Astrocyte (in vitro differentiated cells and primary cell): ENCODE measurements at regions not wholly inside any gene's neighbourhood (a gene's known extent, or its start where the extent isn't known, plus 50 kb on each side); places are given as distances from the start of the nearest gene placed in this dataset.

Source experiments
- DNase-seq: peaks from one replicate; pipeline ENCODE4 v3.0.0-alpha.2; 2010; ENCODE audit warnings: low read depth
- FAIRE-seq: peaks from 2 replicates; lab custom pipeline; 2011; peaks lifted over from hg19 to GRCh38; lab: Jason Lieb, UNC
- H2AFZ ChIP-seq: 2 replicates; pipeline ENCODE4 v1.6.0; 2012; ENCODE audit warnings: low read depth, low read length, inconsistent platforms
- H3K27ac ChIP-seq: 2 replicates; pipeline ENCODE4 v1.5.1; 2011; ENCODE audit warnings: low read depth, low read length, inconsistent platforms
- H3K27me3 ChIP-seq: 2 replicates; pipeline ENCODE4 v1.6.0; 2011; ENCODE audit warnings: low read length, inconsistent platforms; ENCODE audit not compliant: insufficient read depth
- H3K36me3 ChIP-seq: 2 replicates; pipeline ENCODE4 v1.5.1; 2011; ENCODE audit warnings: low read length, inconsistent platforms; ENCODE audit not compliant: insufficient read depth
- H3K4me1 ChIP-seq: 2 replicates; pipeline ENCODE4 v1.5.1; 2011; ENCODE audit warnings: low read length, inconsistent platforms; ENCODE audit not compliant: insufficient read depth
- H3K4me2 ChIP-seq: 2 replicates; pipeline ENCODE4 v1.6.0; 2012; ENCODE audit warnings: low read length, inconsistent platforms
- H3K4me3 ChIP-seq: 2 replicates; pipeline ENCODE4 v1.5.1; 2011; ENCODE audit warnings: low read depth, mild to moderate bottlenecking, low read length, inconsistent platforms; ENCODE audit not compliant: insufficient read depth
- H3K79me2 ChIP-seq: 2 replicates; pipeline ENCODE4 v1.6.0; 2012; ENCODE audit warnings: mild to moderate bottlenecking, low read length, inconsistent platforms; ENCODE audit not compliant: insufficient read depth
- H3K9ac ChIP-seq: 2 replicates; pipeline ENCODE4 v1.6.0; 2012; ENCODE audit warnings: mild to moderate bottlenecking, low read length, inconsistent platforms
- H3K9me3 ChIP-seq: 2 replicates; pipeline ENCODE4 v1.5.1; 2012; ENCODE audit warnings: low read depth, mild to moderate bottlenecking, low read length, inconsistent platforms; ENCODE audit not compliant: insufficient read depth
- H4K20me1 ChIP-seq: 2 replicates; pipeline ENCODE4 v1.6.0; 2012; ENCODE audit warnings: low read length, inconsistent platforms; ENCODE audit not compliant: insufficient read depth
- H3K27ac Mint-ChIP-seq: one replicate; pipeline ENCODE4 v1.8.0; 2021; ENCODE audit warnings: mild to moderate bottlenecking, mixed read lengths; ENCODE audit not compliant: unreplicated experiment
- H3K27me3 Mint-ChIP-seq: one replicate; pipeline ENCODE4 v1.8.0; 2021; ENCODE audit warnings: low read depth, mixed read lengths; ENCODE audit not compliant: unreplicated experiment
- H3K36me3 Mint-ChIP-seq: one replicate; pipeline ENCODE4 v1.8.0; 2021; ENCODE audit warnings: low read depth, mixed read lengths; ENCODE audit not compliant: unreplicated experiment
- H3K4me1 Mint-ChIP-seq: one replicate; pipeline ENCODE4 v1.8.0; 2021; ENCODE audit warnings: low read depth, mixed read lengths; ENCODE audit not compliant: unreplicated experiment
- H3K4me3 Mint-ChIP-seq: one replicate; pipeline ENCODE4 v1.8.0; 2021; ENCODE audit warnings: mild to moderate bottlenecking, moderate library complexity, mixed read lengths; ENCODE audit not compliant: unreplicated experiment
- H3K9me3 Mint-ChIP-seq: one replicate; pipeline ENCODE4 v1.8.0; 2021; ENCODE audit warnings: mild to moderate bottlenecking, mixed read lengths; ENCODE audit not compliant: unreplicated experiment
- CTCF ChIP-seq: IDR thresholded peaks from 2 replicates; pipeline ENCODE4 v1.5.1; 2011; ENCODE audit warnings: low read depth, mild to moderate bottlenecking, inconsistent platforms, low read length, moderate library complexity; ENCODE audit not compliant: insufficient read depth
- EZH2 ChIP-seq: IDR thresholded peaks from 2 replicates; pipeline ENCODE4 v1.6.1; 2012; ENCODE audit warnings: mild to moderate bottlenecking, low read length, inconsistent platforms; ENCODE audit not compliant: insufficient read depth

DNA sequence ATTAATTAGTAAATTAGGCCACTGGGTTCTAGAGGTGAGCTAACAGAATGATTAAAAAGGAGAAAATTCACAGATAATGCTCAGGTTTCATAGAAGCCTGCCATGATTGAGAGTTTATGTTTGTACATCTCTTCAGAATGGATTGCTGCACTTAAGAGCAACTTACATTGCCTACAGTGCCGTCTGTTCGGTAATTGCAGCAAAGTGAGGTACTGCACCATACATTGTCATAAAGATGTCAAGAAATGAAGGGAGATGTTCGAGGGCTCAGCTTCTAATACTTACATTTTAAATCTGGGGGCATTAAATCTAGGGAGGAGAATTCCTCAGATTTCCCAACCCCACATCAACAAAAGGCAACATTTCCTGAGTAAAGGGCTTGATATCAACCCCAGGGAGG lies 976.2 kb upstream of the FANCL start:
- Histone ChIP-seq H3K27me3 (no peaks in the 10 kb centered on the region), H3K9me3 (no peaks in the 10 kb centered on the region), H3K4me3 (no peak overlapping the region), H3K9ac (no peak overlapping the region), H2AFZ (no peak overlapping the region), H3K79me2 (no peaks in the 10 kb centered on the region), H3K27ac (no peak overlapping the region), H3K4me1 (no peaks in the 10 kb centered on the region), H3K4me2 (no peak overlapping the region), H3K36me3 (no peaks in the 10 kb centered on the region), H4K20me1 (no peaks in the 10 kb centered on the region)
- no peak overlapping the region for H3K4me3 Mint-ChIP-seq
- no peaks in the 10 kb centered on the region for H3K27me3 Mint-ChIP-seq
- no peaks in the 10 kb centered on the region for H3K36me3 Mint-ChIP-seq
- no peaks in the 10 kb centered on the region for H3K9me3 Mint-ChIP-seq
- no peak for TF ChIP-seq CTCF
- DNase-seq (no peak), FAIRE-seq (no peak)
- H3K4me1 Mint-ChIP-seq: no peaks in the 10 kb centered on the region
- no peak overlapping the region for H3K27ac Mint-ChIP-seq

GRCh38 chr2:59206361-59206760 lies 965.2 kb upstream of the FANCL start:
- Histone ChIP-seq H3K36me3 (no peaks in the 10 kb centered on the region), H3K4me1 (no peaks in the 10 kb centered on the region), H4K20me1 (no peaks in the 10 kb centered on the region), H3K9me3 (no peaks in the 10 kb centered on the region), H3K79me2 (no peaks in the 10 kb centered on the region), H3K4me3 (no peak overlapping the region), H3K9ac (no peak overlapping the region), H2AFZ (no peak overlapping the region), H3K27ac (no peak overlapping the region), H3K4me2 (no peak overlapping the region), H3K27me3 (no peaks in the 10 kb centered on the region)
- DNase-seq (no peak), FAIRE-seq (no peak)
- Mint-ChIP-seq H3K4me1 (no peaks in the 10 kb centered on the region), H3K27ac (no peak overlapping the region), H3K36me3 (no peaks in the 10 kb centered on the region), H3K9me3 (no peaks in the 10 kb centered on the region), H3K27me3 (no peaks in the 10 kb centered on the region), H3K4me3 (no peak overlapping the region)
- no peak for TF ChIP-seq CTCF
- TF ChIP-seq EZH2: no peak

DNA sequence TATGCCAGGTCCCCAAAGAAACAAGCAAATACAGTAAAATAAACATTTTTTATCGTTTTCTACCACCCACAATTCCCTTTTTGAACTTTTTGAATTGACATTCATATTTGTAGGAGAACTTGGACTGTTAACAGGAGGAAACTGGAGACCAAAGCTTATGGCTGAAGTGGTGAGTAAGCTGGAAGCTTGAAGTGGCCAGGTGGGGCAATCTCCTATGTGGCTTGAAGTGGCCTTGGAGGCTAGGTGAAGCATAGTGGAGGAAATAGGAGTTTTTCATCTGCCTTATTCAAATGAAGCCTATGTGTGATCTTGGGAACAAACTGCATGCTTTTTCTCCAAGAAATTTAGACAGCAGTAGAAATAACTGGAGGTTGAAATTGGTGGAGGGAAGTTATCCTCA lies 962.9 kb upstream of the FANCL start:
- Mint-ChIP-seq H3K36me3 (no peaks in the 10 kb centered on the region), H3K4me1 (no peaks in the 10 kb centered on the region), H3K4me3 (no peak overlapping the region), H3K9me3 (peaks cover 8% of the 10 kb centered on the region), H3K27me3 (no peaks in the 10 kb centered on the region), H3K27ac (no peak overlapping the region)
- DNase-seq: no peak
- Histone ChIP-seq H3K36me3 (no peaks in the 10 kb centered on the region), H3K4me2 (no peak overlapping the region), H3K9ac (no peak overlapping the region), H3K79me2 (no peaks in the 10 kb centered on the region), H3K9me3 (no peaks in the 10 kb centered on the region), H2AFZ (no peak overlapping the region), H3K4me1 (no peaks in the 10 kb centered on the region), H3K4me3 (no peak overlapping the region), H4K20me1 (no peaks in the 10 kb centered on the region), H3K27me3 (no peaks in the 10 kb centered on the region), H3K27ac (no peak overlapping the region)
- no peak for TF ChIP-seq EZH2
- TF ChIP-seq CTCF: no peak
- no peak for FAIRE-seq
